Spleen (tissue), 11 donors: ENCODE measurements at regions not wholly inside any gene's neighbourhood (a gene's known extent, or its start where the extent isn't known, plus 50 kb on each side); places are given as distances from the start of the nearest gene placed in this dataset.
A peak's percentile ranks its signal among the peaks of the same experiment; 100 is the strongest.

Experiments
- DNase-seq: peaks from one replicate; pipeline ENCODE4 v3.0.0-alpha.2; 2020
- H3K27ac ChIP-seq, 8 donors: fragments of 200-600 bp; sonication (generic) in 7 of 8; 1 replicate in 4 of 8; 2 replicates in 4 of 8; pipeline versions ENCODE4 v1.5.0 to v1.8.0; 2016 to 2021; ENCODE audit warnings: inconsistent platforms in 4 of 8, mild to moderate bottlenecking in 4 of 8, moderate library complexity in 1 of 8
- H3K27me3 ChIP-seq, 7 donors: fragments of 200-600 bp; sonication (generic) in 6 of 7; replicated peaks in 1 of 7; 1 replicate in 4 of 7; 2 replicates in 3 of 7; pipeline versions ENCODE4 v1.5.0 to v1.8.0; 2016 to 2021; ENCODE audit warnings: inconsistent platforms in 3 of 7, mild to moderate bottlenecking in 1 of 7
- H3K36me3 ChIP-seq, 6 donors: fragments of 200-600 bp; sonication (generic) in 5 of 6; 1 replicate in 4 of 6; 2 replicates in 2 of 6; pipeline versions ENCODE4 v1.5.0 to v1.8.0; 2016 to 2021; ENCODE audit warnings: inconsistent platforms in 2 of 6
- H3K4me1 ChIP-seq, 6 donors: fragments of 200-600 bp; sonication (generic) in 5 of 6; 1 replicate in 3 of 6; 2 replicates in 3 of 6; pipeline versions ENCODE4 v1.5.0 to v1.8.0; 2016 to 2021; ENCODE audit warnings: inconsistent platforms in 3 of 6
- H3K4me3 ChIP-seq, 8 donors: fragments of 200-600 bp; sonication (generic) in 7 of 8; 1 replicate in 4 of 8; 2 replicates in 4 of 8; pipeline versions ENCODE4 v1.5.0 to v1.8.0; 2016 to 2021; ENCODE audit warnings: inconsistent platforms in 4 of 8, mild to moderate bottlenecking in 4 of 8, moderate library complexity in 2 of 8
- H3K9me3 ChIP-seq, 8 donors: fragments of 200-600 bp; sonication (generic) in 7 of 8; 1 replicate in 4 of 8; 2 replicates in 4 of 8; pipeline versions ENCODE4 v1.5.0 to v1.8.0; 2016 to 2021; ENCODE audit warnings: inconsistent platforms in 4 of 8
- POLR2A ChIP-seq, 3 donors: fragments of 450-650 bp; IDR thresholded peaks; one replicate each; pipeline ENCODE4 v1.5.1; 2017; ENCODE audit warnings: antibody characterized with exemption in 3 of 3, mild to moderate bottlenecking in 1 of 3
- POLR2AphosphoS5 ChIP-seq, 3 donors: sonication (generic); formaldehyde crosslinking; IDR thresholded peaks; one replicate each; pipeline ENCODE4 v1.5.1; 2017; ENCODE audit warnings: antibody characterized with exemption in 3 of 3
- WGBS, 5 donors: extraction: QIAGEN DNeasy Blood & Tissue Kit in 3 of 5; methylation state at CpG; one replicate each; pipeline versions ENCODE4 v1.1.5 to v1.1.7; 2013 to 2018; 5-methylcytosine and 5-hydroxymethylcytosine counted together
- intact Hi-C: fragments of 100-400 bp; cut with DNase I; formaldehyde crosslinking; loops from one replicate; pipeline ENCODE4 v1.15.0; 2023; ENCODE audit warnings: low total_unique reads
- TF ChIP-seq, protein P1 (sequence below), 11 experiments: fragments of 200-600 bp in 7 of 11; fragments of 450-650 bp in 4 of 11; sonication (generic) in 4 of 11; IDR thresholded peaks in 8 of 11; conservative IDR thresholded peaks in 3 of 11; 1 replicate in 7 of 11; 2 replicates in 4 of 11; pipeline versions ENCODE4 v1.4.0 to v1.8.0; 2016 to 2021; ENCODE audit warnings: antibody characterized with exemption in 11 of 11, inconsistent platforms in 4 of 11, mild to moderate bottlenecking in 1 of 11
- donor health status: healthy with polysubstance abuse.
- donor health status: DM: no; HTN: no; CAD: no; lungs with moderate emphysema.
- donor health status: DM: no; HTN: no; CAD: no.
- donor health status: Bipolar disorder and iron deficiency.
- donor health status: healthy.
- donor health status: DM: no; HTN: no; CAD: no.
- donor health status: DM: yes; HTN: yes; CAD: no.

DNA sequence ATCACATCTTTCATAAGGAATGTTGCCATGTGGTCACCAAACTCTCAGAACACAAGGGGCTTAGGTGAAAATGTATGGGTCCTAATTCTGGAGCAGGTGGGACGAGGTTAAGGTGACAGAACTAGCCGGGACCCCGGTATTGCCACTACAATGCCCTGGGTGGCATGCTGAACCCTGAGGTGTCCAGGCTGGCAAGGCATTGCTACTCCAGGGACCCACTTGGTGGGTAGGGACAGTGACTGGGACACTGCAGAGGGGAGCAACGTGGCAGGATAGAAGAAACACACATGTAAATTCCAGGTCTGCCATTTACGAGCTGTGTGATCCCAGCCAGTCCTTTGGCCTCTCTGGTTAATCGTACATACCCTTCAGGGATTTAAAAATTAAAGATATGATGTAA lies 206.9 kb upstream of the MVB12B start:
- peaks cover 0 to 34% (median 0%) of the 10 kb centered on the region in 7 donors for H3K27me3 ChIP-seq
- intact Hi-C loops, result no loop called here
- DNase-seq, result no peak
- H3K9me3 ChIP-seq, result no peaks in the 10 kb centered on the region
- no peaks in the 10 kb centered on the region for H3K4me1 ChIP-seq
- no peak overlapping the region for H3K27ac ChIP-seq
- WGBS, 5 donors, result 78 to 92% (median 85%) methylated on average over 6 of the region's 6 CpGs
- no peaks in the 10 kb centered on the region for H3K36me3 ChIP-seq
- TF ChIP-seq, protein P1, sequence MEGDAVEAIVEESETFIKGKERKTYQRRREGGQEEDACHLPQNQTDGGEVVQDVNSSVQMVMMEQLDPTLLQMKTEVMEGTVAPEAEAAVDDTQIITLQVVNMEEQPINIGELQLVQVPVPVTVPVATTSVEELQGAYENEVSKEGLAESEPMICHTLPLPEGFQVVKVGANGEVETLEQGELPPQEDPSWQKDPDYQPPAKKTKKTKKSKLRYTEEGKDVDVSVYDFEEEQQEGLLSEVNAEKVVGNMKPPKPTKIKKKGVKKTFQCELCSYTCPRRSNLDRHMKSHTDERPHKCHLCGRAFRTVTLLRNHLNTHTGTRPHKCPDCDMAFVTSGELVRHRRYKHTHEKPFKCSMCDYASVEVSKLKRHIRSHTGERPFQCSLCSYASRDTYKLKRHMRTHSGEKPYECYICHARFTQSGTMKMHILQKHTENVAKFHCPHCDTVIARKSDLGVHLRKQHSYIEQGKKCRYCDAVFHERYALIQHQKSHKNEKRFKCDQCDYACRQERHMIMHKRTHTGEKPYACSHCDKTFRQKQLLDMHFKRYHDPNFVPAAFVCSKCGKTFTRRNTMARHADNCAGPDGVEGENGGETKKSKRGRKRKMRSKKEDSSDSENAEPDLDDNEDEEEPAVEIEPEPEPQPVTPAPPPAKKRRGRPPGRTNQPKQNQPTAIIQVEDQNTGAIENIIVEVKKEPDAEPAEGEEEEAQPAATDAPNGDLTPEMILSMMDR (IDR thresholded peaks at IDR 0.05 in 8 of 11, conservative IDR thresholded peaks at IDR 0.05 in 3 of 11), result no peak
- TF ChIP-seq POLR2A (IDR thresholded peaks at IDR 0.05) (no peak), POLR2AphosphoS5 (IDR thresholded peaks at IDR 0.05) (no peak)
- H3K4me3 ChIP-seq, result no peak overlapping the region

DNA sequence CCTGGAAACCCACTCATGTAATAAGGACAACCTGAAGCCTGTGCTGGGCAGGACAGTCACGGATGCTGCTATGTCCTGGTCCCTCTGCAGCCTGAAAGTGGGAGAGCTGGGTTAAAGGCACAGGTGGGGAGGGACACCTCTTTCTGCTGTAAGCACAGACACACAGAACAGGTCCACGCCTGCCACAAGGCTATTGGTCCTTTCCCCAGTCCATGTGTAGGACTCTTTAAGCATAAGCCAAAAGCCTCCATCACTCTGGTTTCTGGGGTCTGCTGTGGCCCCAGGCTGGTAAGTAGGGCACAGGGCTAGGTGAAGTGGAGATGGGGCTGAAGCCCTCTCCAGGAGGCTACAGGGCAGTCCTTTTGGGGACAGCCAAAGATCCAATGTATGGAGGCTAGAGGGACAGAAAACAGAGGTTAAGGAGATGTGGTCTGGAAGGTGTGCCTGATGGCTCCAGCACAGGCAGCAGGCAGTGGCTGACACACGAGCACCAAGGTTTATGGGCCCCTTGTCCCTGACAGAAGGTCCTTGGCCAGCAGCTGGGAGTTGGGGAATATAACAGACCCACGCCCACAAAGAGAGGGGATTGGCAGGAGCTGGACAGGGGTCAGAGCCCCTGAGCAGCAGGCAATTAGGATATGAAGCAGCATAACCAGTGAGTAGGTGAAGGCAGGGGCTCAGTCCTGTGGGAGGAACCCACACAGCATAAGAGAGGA lies 203.6 kb upstream of the MVB12B start:
- no peak for TF ChIP-seq POLR2A (IDR thresholded peaks at IDR 0.05)
- no peak for TF ChIP-seq POLR2AphosphoS5 (IDR thresholded peaks at IDR 0.05)
- TF ChIP-seq, protein P1 (IDR thresholded peaks at IDR 0.05 in 8 of 11, conservative IDR thresholded peaks at IDR 0.05 in 3 of 11), result no peak
- intact Hi-C loops, result no loop called here
- Histone ChIP-seq H3K4me3 (no peak overlapping the region), H3K27ac (no peak overlapping the region), H3K27me3 (peaks cover 0 to 37% (median 0%) of the 10 kb centered on the region in 7 donors), H3K4me1 (peaks cover 0 to 9% (median 0%) of the 10 kb centered on the region in 6 donors), H3K9me3 (peaks cover 0 to 3% (median 0%) of the 10 kb centered on the region in 8 donors), H3K36me3 (no peaks in the 10 kb centered on the region)
- DNase-seq, result no peak
- WGBS, 5 donors, result 66 to 89% (median 70%) methylated on average over 4 of the region's 4 CpGs

DNA sequence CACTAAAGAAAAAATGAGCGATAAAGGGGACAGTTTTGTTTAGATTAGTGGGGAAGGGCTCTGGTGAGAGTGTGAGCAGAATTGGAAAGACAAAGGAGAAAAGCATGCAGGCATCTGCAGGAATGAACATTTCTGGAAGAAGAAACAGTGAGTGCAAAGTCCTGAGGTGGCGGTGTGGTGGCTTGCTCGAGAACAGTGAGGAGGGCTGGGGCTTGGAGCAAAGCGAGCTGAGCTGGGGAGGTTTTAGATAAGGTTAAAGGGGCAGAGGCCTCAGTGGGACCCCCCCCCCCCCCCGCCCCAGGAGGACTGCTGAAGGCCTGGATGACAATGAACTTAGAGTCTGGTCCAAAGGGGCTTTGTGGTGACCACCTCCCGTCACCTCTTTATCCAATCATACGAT lies 202.7 kb upstream of the MVB12B start:
- Histone ChIP-seq H3K27me3 (peaks cover 0 to 40% (median 0%) of the 10 kb centered on the region in 7 donors), H3K4me3 (no peak overlapping the region), H3K36me3 (no peaks in the 10 kb centered on the region), H3K9me3 (peaks cover 0 to 5% (median 0%) of the 10 kb centered on the region in 8 donors), H3K4me1 (peaks cover 0 to 9% (median 0%) of the 10 kb centered on the region in 6 donors), H3K27ac (no peak overlapping the region)
- intact Hi-C loops, result no loop called here
- TF ChIP-seq, protein P1 (IDR thresholded peaks at IDR 0.05 in 8 of 11, conservative IDR thresholded peaks at IDR 0.05 in 3 of 11), result no peak
- TF ChIP-seq POLR2AphosphoS5 (IDR thresholded peaks at IDR 0.05), result no peak
- no peak for TF ChIP-seq POLR2A (IDR thresholded peaks at IDR 0.05)
- no peak for DNase-seq
- 73 to 86% (median 77%) methylated on average over 6 to 7 of the region's 7 CpGs for WGBS, 5 donors

DNA sequence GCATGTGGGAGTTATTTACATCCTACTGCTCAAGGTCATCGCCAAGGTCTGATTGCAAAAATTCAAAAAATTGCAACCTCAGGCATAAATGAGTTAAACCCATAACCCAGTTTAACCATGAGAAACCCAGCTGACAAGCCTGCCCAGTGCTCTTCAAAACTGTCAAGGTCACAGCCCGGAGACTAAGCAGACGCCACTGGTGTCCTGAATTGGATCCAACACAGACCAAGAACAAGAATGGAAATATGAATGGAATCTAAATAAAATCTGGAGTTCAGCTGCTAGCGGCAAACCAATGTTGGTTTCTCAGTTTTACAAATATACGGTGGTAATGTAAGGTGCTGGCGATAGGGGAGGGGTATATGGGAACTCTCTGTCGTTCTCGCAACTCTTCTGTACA lies 201.5 kb upstream of the MVB12B start:
- Histone ChIP-seq H3K27me3 (peaks cover 0 to 45% (median 0%) of the 10 kb centered on the region in 7 donors), H3K4me3 (peak overlapping the region in 1 of 8 donors; percentile 4), H3K36me3 (no peaks in the 10 kb centered on the region), H3K27ac (no peak overlapping the region), H3K9me3 (peaks cover 0 to 5% (median 0%) of the 10 kb centered on the region in 8 donors), H3K4me1 (peaks cover 0 to 9% (median 0%) of the 10 kb centered on the region in 6 donors)
- TF ChIP-seq POLR2AphosphoS5 (IDR thresholded peaks at IDR 0.05), result no peak
- TF ChIP-seq, protein P1 (IDR thresholded peaks at IDR 0.05 in 8 of 11, conservative IDR thresholded peaks at IDR 0.05 in 3 of 11), result no peak
- no peak for TF ChIP-seq POLR2A (IDR thresholded peaks at IDR 0.05)
- DNase-seq, result peak; percentile 7
- intact Hi-C loops, result no loop called here
- WGBS, 5 donors, result 61 to 81% (median 75%) methylated on average over 8 of the region's 8 CpGs
